HG02840 (cell line): ENCODE measurements at regions not wholly inside any gene's neighbourhood (a gene's known extent, or its start where the extent isn't known, plus 50 kb on each side); places are given as distances from the start of the nearest gene placed in this dataset.
"Not testable (repeated sequence)": the region's sequence is repeated elsewhere in the genome, so short reads cannot be mapped to it uniquely, and the experiment has no call there.

ENCODE experiments used
- ATAC-seq: cut with Tn5 transposase; IDR thresholded peaks from one replicate; pipeline ENCODE4 v1.9.1; 2021; ENCODE audit warnings: mild to moderate bottlenecking, moderate library complexity, moderate number of reproducible peaks; ENCODE audit not compliant: unreplicated experiment, low FRiP score

- no peak for ATAC-seq
Observed at GRCh38 chr2:207216457-207216856, 50.7 kb upstream of the KLF7 start.

DNA sequence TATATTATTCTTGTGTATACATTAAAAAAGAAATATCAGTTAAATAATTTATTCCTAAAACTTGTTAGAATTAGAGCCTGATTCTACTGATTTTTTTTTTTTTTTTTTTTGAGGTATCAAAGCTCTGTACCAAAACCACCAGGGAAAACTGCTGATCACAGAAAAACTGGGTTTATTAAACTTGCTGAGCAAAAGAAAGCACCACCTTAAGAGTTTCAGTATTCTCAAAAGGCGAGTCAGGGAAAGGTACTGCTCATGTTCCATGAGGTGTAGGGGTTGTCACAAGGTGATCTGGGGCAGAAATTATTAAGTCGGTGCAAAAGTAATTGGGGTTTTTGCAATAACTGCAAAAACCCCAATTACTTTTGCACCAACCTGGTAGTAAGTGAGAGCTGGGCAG is 51.7 kb upstream of the KLF7 start:
- no peak for ATAC-seq

GRCh38 chr2:207219081-207219630 is 53.4 kb upstream of the KLF7 start:
- ATAC-seq: no peak

- no peak for ATAC-seq
Observed at GRCh38 chr2:207219676-207220501, 54.1 kb upstream of the KLF7 start.

DNA sequence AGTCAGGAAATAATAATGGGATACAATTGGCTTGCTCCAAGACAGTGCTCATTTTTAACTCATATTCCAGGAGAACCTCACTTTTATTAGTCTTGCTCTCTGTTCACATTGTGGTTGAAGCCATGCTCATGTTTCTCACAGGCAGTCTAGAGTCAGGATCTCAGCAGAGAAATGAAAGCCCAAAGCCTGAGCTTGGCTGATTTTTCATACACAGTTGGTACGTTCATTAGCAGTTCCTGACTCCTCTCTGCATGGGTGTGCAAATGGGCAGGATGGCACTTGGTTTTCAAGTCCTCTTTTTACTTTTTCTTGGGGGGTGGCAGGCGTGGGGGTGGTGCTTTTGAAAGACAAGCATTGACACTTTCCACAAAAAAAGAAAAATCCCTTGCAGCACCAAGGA is 56.0 kb upstream of the KLF7 start:
- ATAC-seq: no peak

- ATAC-seq: no peak
Observed at GRCh38 chr2:207223051-207223450, 57.3 kb upstream of the KLF7 start.

- no peak for ATAC-seq
Observed at GRCh38 chr2:207224381-207224780, 58.6 kb upstream of the KLF7 start.

GRCh38 chr2:207224791-207225482 is 59.2 kb upstream of the KLF7 start:
- ATAC-seq: no peak

DNA sequence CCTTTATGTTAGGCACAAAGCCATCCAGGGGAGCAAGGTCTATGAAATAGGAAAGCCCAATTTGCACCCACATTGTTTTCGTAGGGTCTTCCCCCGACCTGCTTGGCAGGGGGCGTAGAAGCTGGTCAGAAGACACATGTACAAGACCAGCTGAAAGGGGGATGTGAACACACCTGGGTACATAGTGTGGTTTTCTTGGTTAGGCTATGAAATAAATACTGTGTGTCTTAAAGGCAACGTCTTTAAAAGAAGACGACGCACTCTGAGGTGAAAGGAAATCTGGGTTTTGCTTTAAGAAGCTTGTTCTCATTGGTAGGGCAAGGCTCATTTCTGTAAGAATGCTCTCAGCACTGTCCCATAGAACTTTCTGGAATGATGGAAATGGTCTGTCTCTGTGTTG is 60.0 kb upstream of the KLF7 start:
- no peak for ATAC-seq

- no peak for ATAC-seq
Observed at GRCh38 chr2:207226243-207226642, 60.5 kb upstream of the KLF7 start.

DNA sequence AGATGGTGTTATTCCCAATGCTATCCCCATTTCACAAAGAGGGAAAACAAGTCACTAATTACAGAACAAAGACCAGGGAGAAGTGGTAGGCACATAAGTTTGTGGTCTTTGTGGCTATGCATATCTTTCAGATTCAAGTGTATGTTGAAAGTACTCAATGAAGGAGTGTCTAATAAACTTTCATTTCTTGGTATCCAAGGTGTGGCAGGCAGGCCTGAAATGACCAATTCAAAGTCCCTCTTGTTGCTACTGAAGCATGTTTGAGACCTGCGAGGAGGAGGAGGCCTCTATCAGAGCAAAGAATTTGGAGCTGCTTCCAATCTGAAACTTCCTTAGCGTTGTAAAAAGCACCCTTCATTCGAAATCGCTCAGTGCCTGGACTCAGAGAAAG is 60.9 kb upstream of the KLF7 start:
- no peak for ATAC-seq

DNA sequence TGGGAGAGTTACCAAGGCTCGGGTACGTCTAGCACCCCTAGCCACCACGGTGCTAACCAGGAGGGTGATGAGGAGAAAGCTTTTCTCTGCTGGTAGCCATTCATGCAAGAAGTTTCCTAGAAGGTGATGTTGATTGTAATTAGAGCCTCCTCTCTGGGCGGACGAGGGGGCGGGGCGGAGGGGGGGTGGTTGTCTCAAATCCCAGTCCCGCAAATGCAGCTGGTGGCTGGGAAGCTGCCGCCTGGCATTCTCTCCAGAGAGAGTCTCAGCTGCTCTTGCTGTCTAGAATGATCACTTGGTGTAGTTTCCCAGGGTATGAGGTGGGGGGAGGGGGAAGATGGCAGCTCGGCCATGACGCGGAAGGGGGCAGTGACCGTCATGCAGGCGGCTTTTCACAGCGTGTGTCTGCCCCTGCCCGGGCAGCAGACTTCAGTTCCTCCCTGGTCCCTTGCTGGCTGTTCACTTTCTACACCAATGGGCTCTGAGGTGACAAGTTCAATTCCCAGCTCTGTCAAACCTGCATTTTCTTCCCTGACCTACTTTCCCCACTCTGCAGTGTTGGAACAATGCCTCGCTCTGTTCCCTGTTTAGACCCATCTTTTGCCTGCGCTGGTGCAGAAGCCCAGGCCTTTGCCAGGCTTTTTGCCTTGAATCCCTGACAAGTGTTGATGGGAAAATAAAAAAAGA is 61.5 kb upstream of the KLF7 start:
- no peak for ATAC-seq

GRCh38 chr2:207227749-207228145 is 62.0 kb upstream of the KLF7 start:
- no peak for ATAC-seq

DNA sequence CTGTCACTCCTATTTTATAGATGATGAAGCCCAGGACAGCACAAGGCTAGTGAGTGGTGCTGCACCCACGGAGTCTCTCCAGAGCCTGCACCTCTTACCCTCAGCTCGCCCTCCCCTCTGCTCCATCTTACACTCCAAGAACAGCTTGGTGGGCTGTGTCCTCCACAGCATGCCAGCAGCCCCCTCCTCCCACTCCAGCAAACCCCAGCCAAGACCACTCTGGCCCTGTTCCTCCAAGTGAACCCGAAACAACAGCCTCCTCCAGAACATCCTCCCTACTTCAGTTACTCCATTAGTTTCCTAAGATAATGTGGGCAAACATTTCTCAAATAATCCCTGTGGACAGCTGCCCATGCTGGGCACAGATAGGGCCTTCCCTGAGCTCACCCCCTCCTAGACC is 62.7 kb upstream of the KLF7 start:
- ATAC-seq: no peak

DNA sequence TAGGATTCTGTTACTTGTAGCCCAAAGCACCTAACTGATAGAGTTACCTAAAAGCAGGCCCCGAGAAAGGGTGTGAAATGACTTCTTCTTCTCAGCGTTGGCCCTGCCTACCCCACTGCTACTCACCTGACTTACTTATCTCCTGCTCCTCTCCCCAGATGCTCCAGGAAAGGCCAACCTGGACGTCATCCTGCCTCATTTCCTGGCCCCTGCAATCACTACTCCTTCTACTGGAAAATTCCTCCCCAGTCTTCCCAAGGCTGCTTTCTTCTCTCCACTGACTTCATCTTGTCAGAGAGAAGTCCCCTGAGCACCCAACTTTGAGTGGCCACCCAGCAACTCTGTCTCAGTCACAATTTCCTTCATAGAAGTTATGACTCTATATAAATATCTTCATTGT is 63.4 kb upstream of the KLF7 start:
- ATAC-seq: no peak

DNA sequence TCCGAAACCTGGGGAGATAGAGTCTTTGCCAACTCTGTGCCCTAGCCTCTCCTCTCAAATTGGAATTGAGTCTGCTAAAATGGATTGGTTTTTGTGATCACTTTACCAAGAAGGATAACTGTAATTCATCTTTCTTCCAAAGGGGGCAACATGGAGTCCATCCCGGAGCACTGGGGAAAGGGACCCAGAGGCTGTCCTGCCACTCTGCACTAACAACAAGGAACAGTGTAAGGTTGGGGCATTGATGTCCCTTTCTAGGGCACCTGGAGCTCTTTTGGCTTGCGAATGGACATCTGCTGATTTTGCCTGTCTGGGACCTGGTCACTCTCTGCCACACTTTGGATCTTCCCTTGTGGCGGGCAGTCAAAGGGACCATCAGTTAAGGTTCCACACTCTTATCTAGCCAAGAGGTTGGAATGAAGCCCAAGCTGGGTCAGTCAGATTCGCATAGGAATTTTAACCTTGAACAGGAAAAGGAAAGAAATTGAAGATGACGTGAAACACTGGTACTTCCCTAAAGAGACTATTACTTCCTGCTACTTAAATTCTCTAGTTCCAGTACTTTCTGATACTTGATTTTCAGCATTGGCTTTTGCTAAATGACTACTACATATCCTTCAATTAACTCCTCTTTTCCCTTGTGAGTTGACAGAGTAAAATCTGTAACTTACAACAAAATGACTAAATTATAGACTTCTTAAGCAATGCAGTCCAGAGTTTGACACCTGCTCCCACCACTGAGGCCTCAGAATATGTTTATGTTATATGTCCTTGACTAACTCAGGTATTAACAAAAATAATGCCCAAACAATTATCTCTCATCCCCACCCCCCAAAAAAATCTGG is 64.7 kb upstream of the KLF7 start:
- no peak for ATAC-seq

- ATAC-seq: no peak
Observed at GRCh38 chr2:207231106-207231865, 65.5 kb upstream of the KLF7 start.

GRCh38 chr2:207231967-207232366 is 66.2 kb upstream of the KLF7 start:
- ATAC-seq: no peak

GRCh38 chr2:207233141-207233540 is 67.4 kb upstream of the KLF7 start:
- not testable (repeated sequence) for ATAC-seq

GRCh38 chr2:207233731-207234130 is 68.0 kb upstream of the KLF7 start:
- ATAC-seq: no peak
